ENCODE measurements at regions not wholly inside any gene's neighbourhood (a gene's known extent, or its start where the extent isn't known, plus 50 kb on each side); places are given as distances from the start of the nearest gene placed in this dataset.

- TF ChIP-seq CTCF (IDR thresholded peaks at IDR 0.05) (no peak), EZH2 (IDR thresholded peaks at IDR 0.05) (no peak)
Observed at GRCh38 chr9:78695519-78695918, 398.6 kb downstream of the PSAT1 start.
